GM23248 (cell line): ENCODE measurements at regions not wholly inside any gene's neighbourhood (a gene's known extent, or its start where the extent isn't known, plus 50 kb on each side); places are given as distances from the start of the nearest gene placed in this dataset.

ENCODE experiments used
- EZH2 ChIP-seq: fragments of 200-600 bp; sonication (generic); IDR thresholded peaks from 2 replicates; pipeline ENCODE4 v1.6.1; 2018; ENCODE audit warnings: antibody characterized with exemption, mild to moderate bottlenecking; ENCODE audit not compliant: insufficient read depth, poor library complexity, severe bottlenecking
- EZH2phosphoT487 ChIP-seq: fragments of 200-600 bp; sonication (generic); IDR thresholded peaks from 2 replicates; pipeline ENCODE4 v1.6.1; 2018; ENCODE audit warnings: antibody characterized with exemption, moderate library complexity, mild to moderate bottlenecking, low read depth; ENCODE audit not compliant: insufficient read depth

GRCh38 chr5:75940418-75940817 lies 142.8 kb upstream of the SV2C start:
- TF ChIP-seq EZH2: no peak
- TF ChIP-seq EZH2phosphoT487: no peak
